ENCODE measurements at regions not wholly inside any gene's neighbourhood (a gene's known extent, or its start where the extent isn't known, plus 50 kb on each side); places are given as distances from the start of the nearest gene placed in this dataset.

DNA sequence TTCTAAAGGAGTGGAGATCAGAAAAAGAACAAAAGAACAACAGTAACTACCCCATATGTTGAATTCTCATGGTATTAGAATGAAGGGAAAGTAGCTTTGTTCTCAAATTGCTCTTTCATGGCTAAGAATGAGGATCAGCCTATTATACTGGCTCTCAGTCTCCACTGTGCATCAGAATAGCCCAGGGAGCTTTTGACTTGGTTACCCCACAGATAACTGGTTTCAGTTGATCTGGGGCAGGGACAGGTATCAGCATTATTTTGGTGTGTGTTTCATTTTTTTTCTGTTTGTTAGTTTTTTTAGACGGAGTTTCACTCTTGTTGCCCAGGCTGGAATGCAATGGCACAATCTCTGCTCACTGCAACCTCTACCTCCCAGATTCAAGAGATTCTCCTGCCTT is 311.7 kb upstream of the TLE3 start:
- Histone ChIP-seq H3K9ac (ENCODE audit: low read length in 2 of 2) (no peak overlapping the region), H3K27me3 (ENCODE audit: control insufficient read depth in 1 of 2, insufficient read depth in 2 of 2, low read length in 2 of 2) (no peaks in the 10 kb centered on the region), H3K36me3 (ENCODE audit: control insufficient read depth in 2 of 2, insufficient read depth in 2 of 2, low read length in 2 of 2) (no peaks in the 10 kb centered on the region), H3K4me1 (ENCODE audit: control insufficient read depth, insufficient read depth, low read length) (no peaks in the 10 kb centered on the region), H3K4me3 (ENCODE audit: low read length in 2 of 2) (no peak overlapping the region), H3K9me3 (ENCODE audit: control insufficient read depth in 2 of 2, low read length in 2 of 2) (peaks cover 15% of the 10 kb centered on the region in 2 donors), H3K27ac (ENCODE audit: low read length) (no peak overlapping the region)

- no peaks in the 10 kb centered on the region for H3K27me3 ChIP-seq (ENCODE audit: control insufficient read depth in 1 of 2, insufficient read depth in 2 of 2, low read length in 2 of 2)
- no peak overlapping the region for H3K4me3 ChIP-seq (ENCODE audit: low read length in 2 of 2)
- no peak overlapping the region for H3K27ac ChIP-seq (ENCODE audit: low read length)
- no peaks in the 10 kb centered on the region for H3K4me1 ChIP-seq (ENCODE audit: control insufficient read depth, insufficient read depth, low read length)
- H3K9ac ChIP-seq (ENCODE audit: low read length in 2 of 2): no peak overlapping the region
- peaks cover 15% of the 10 kb centered on the region in 2 donors for H3K9me3 ChIP-seq (ENCODE audit: control insufficient read depth in 2 of 2, low read length in 2 of 2)
- no peaks in the 10 kb centered on the region for H3K36me3 ChIP-seq (ENCODE audit: control insufficient read depth in 2 of 2, insufficient read depth in 2 of 2, low read length in 2 of 2)
These were observed 310.2 kb upstream of the TLE3 start for GRCh38 chr15:70407955-70408354.

DNA sequence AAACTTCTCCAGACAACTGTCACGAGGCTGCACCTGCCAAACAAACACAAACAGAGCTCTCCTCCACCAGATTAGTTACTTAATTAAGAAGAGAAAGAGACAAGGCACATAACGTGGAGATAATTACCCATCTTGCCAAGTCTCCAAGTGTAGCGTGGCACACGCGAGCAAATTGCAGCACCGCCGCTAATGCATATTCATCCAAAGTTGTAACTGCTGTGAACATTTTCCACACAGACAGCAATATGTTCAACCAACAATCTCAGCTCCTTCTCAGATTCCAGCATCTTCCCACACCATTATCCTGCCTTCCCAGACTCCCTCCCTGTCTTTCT is 309.6 kb upstream of the TLE3 start:
- no peak overlapping the region for H3K27ac ChIP-seq (ENCODE audit: low read length)
- no peaks in the 10 kb centered on the region for H3K4me1 ChIP-seq (ENCODE audit: control insufficient read depth, insufficient read depth, low read length)
- no peak overlapping the region for H3K4me3 ChIP-seq (ENCODE audit: low read length in 2 of 2)
- H3K27me3 ChIP-seq (ENCODE audit: control insufficient read depth in 1 of 2, insufficient read depth in 2 of 2, low read length in 2 of 2): no peaks in the 10 kb centered on the region
- H3K9ac ChIP-seq (ENCODE audit: low read length in 2 of 2): no peak overlapping the region
- H3K9me3 ChIP-seq (ENCODE audit: control insufficient read depth in 2 of 2, low read length in 2 of 2): peaks cover 15% of the 10 kb centered on the region in 2 donors
- H3K36me3 ChIP-seq (ENCODE audit: control insufficient read depth in 2 of 2, insufficient read depth in 2 of 2, low read length in 2 of 2): no peaks in the 10 kb centered on the region

DNA sequence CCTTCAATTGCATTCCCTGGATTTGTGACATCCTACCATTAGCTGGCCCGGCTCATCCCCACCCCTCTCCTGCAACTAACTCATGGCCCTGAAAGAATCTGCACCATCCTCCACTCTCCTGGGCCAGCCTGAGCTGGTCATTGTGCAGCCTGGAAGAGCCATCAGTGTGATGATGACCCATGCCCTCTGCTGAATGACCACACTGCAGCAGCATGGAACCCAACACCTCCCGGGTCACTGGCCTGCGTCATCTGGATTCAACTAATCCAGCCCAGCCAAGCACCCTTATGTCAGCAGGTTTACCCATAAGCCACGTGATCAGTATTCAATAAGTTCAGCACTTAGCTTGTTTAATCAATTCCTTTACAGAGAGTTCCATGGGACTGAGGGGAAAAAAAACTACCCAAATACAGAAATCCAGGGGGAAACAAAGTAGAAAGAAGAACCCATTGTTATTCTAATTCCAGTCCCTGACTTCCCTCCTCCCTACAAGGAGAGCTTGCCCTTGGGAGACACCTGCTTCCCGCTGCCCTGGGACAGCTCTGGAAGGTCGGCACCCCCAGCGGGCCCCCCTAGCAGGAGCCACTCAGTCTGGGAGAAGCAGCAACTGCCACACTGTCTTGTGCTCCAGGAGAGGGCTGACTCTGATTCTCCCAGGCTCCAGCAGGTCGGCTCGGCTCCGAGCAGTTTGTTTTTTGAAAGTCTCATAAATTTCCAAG is 309.1 kb upstream of the TLE3 start:
- no peak overlapping the region for H3K27ac ChIP-seq (ENCODE audit: low read length)
- no peaks in the 10 kb centered on the region for H3K27me3 ChIP-seq (ENCODE audit: control insufficient read depth in 1 of 2, insufficient read depth in 2 of 2, low read length in 2 of 2)
- H3K36me3 ChIP-seq (ENCODE audit: control insufficient read depth in 2 of 2, insufficient read depth in 2 of 2, low read length in 2 of 2): no peaks in the 10 kb centered on the region
- H3K4me1 ChIP-seq (ENCODE audit: control insufficient read depth, insufficient read depth, low read length): no peaks in the 10 kb centered on the region
- no peak overlapping the region for H3K9ac ChIP-seq (ENCODE audit: low read length in 2 of 2)
- H3K4me3 ChIP-seq (ENCODE audit: low read length in 2 of 2): no peak overlapping the region
- H3K9me3 ChIP-seq (ENCODE audit: control insufficient read depth in 2 of 2, low read length in 2 of 2): peaks cover 15% of the 10 kb centered on the region in 2 donors

DNA sequence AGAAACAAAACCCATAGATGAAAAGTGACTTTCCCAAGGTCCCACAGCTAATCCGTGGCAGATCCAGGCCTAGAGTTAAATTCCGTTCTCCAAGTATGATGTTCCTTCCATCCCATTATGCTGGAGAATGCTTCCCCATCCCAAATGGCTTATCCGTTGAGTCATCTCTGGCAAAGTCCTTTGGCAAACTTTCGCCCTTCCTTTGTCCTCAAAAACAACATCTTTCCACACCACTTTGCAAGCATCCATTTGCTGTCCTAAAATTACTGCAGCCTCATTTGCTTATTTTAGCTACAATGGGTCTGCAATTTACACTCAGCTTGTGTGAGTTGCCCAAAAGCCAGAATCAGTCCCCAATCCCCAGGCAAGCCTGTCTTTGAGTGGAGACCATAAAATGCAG is 304.0 kb upstream of the TLE3 start:
- H3K36me3 ChIP-seq (ENCODE audit: control insufficient read depth in 2 of 2, insufficient read depth in 2 of 2, low read length in 2 of 2): no peaks in the 10 kb centered on the region
- H3K27me3 ChIP-seq (ENCODE audit: control insufficient read depth in 1 of 2, insufficient read depth in 2 of 2, low read length in 2 of 2): peaks cover 3 to 5% of the 10 kb centered on the region in 2 donors
- no peak overlapping the region for H3K4me3 ChIP-seq (ENCODE audit: low read length in 2 of 2)
- no peaks in the 10 kb centered on the region for H3K4me1 ChIP-seq (ENCODE audit: control insufficient read depth, insufficient read depth, low read length)
- no peak overlapping the region for H3K27ac ChIP-seq (ENCODE audit: low read length)
- H3K9ac ChIP-seq (ENCODE audit: low read length in 2 of 2): no peak overlapping the region
- H3K9me3 ChIP-seq (ENCODE audit: control insufficient read depth in 2 of 2, low read length in 2 of 2): peaks cover 2 to 3% of the 10 kb centered on the region in 2 donors

DNA sequence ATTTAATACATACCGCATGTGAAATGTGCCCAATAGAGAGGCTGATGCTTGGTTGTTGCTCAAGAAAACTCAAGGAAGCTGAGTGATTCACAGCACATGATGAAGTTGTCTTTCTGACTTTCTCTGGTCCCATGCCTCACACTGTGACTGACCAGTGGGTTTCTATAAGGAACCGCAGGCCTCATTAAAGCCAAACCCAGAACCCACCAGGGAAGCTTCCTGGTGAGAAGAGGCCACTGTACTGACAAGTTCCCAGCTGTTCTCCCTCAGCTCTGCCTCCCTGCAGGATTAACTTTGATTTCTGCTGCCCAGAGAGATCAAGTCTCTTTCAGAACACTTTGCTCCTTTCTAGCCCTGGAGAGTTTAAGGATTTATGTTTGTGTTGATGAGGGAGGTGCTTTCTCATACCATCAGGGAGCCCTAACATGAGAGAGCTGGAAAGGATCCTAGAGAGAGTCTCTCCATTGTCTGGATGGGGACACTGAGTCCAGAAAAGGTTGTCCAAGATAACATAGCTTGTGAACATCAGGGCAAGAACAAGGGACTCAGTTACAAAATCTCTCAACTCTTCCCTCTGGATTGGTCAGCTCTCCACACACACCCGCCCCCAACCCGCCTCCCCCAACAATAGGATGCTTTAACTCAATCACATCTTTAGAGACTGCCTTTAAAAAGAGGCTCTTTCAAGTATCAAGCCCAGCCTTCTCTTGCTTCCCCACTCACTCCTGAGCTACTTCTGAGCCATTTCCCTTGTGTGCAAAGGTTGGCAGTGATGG is 303.2 kb upstream of the TLE3 start:
- Histone ChIP-seq H3K9ac (ENCODE audit: low read length in 2 of 2) (no peak overlapping the region), H3K27me3 (ENCODE audit: control insufficient read depth in 1 of 2, insufficient read depth in 2 of 2, low read length in 2 of 2) (peaks cover 4 to 10% of the 10 kb centered on the region in 2 donors), H3K4me1 (ENCODE audit: control insufficient read depth, insufficient read depth, low read length) (no peaks in the 10 kb centered on the region), H3K27ac (ENCODE audit: low read length) (no peak overlapping the region), H3K36me3 (ENCODE audit: control insufficient read depth in 2 of 2, insufficient read depth in 2 of 2, low read length in 2 of 2) (no peaks in the 10 kb centered on the region), H3K9me3 (ENCODE audit: control insufficient read depth in 2 of 2, low read length in 2 of 2) (peaks cover under 1 to 2% of the 10 kb centered on the region in 2 donors), H3K4me3 (ENCODE audit: low read length in 2 of 2) (no peak overlapping the region)

DNA sequence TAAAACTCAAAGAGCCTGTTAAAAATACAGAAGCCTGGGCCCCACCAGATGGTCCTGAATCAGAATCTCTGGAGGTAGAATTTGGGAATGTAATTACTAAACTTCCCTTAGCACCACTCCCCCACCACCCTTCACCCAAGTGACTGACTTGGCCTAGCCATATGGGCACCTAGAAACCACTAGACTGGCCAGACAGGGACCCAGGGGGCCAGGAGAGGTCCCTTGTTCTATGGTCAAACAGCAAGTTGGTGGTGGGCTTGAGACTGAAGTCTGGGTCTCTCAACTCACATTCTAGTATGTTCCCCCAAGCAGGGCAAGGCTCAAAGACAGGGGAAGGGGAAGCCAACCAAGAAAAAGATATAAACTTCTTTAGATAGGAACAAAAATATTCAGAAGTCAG is 301.5 kb upstream of the TLE3 start:
- H3K9me3 ChIP-seq (ENCODE audit: control insufficient read depth in 2 of 2, low read length in 2 of 2): no peaks in the 10 kb centered on the region
- H3K36me3 ChIP-seq (ENCODE audit: control insufficient read depth in 2 of 2, insufficient read depth in 2 of 2, low read length in 2 of 2): no peaks in the 10 kb centered on the region
- H3K9ac ChIP-seq (ENCODE audit: low read length in 2 of 2): no peak overlapping the region
- peaks cover 10 to 17% of the 10 kb centered on the region in 2 donors for H3K27me3 ChIP-seq (ENCODE audit: control insufficient read depth in 1 of 2, insufficient read depth in 2 of 2, low read length in 2 of 2)
- H3K4me1 ChIP-seq (ENCODE audit: control insufficient read depth, insufficient read depth, low read length): no peaks in the 10 kb centered on the region
- no peak overlapping the region for H3K4me3 ChIP-seq (ENCODE audit: low read length in 2 of 2)
- no peak overlapping the region for H3K27ac ChIP-seq (ENCODE audit: low read length)

- no peak overlapping the region for H3K4me3 ChIP-seq (ENCODE audit: low read length in 2 of 2)
- no peaks in the 10 kb centered on the region for H3K36me3 ChIP-seq (ENCODE audit: control insufficient read depth in 2 of 2, insufficient read depth in 2 of 2, low read length in 2 of 2)
- no peaks in the 10 kb centered on the region for H3K4me1 ChIP-seq (ENCODE audit: control insufficient read depth, insufficient read depth, low read length)
- H3K27ac ChIP-seq (ENCODE audit: low read length): no peak overlapping the region
- no peak overlapping the region for H3K9ac ChIP-seq (ENCODE audit: low read length in 2 of 2)
- H3K9me3 ChIP-seq (ENCODE audit: control insufficient read depth in 2 of 2, low read length in 2 of 2): no peaks in the 10 kb centered on the region
- peaks cover 10 to 17% of the 10 kb centered on the region in 2 donors for H3K27me3 ChIP-seq (ENCODE audit: control insufficient read depth in 1 of 2, insufficient read depth in 2 of 2, low read length in 2 of 2)
These were observed 301.0 kb upstream of the TLE3 start for GRCh38 chr15:70398694-70399093.

- Histone ChIP-seq H3K36me3 (ENCODE audit: control insufficient read depth in 2 of 2, insufficient read depth in 2 of 2, low read length in 2 of 2) (no peaks in the 10 kb centered on the region), H3K4me3 (ENCODE audit: low read length in 2 of 2) (no peak overlapping the region), H3K27me3 (ENCODE audit: control insufficient read depth in 1 of 2, insufficient read depth in 2 of 2, low read length in 2 of 2) (peaks cover 10 to 17% of the 10 kb centered on the region in 2 donors), H3K27ac (ENCODE audit: low read length) (no peak overlapping the region), H3K4me1 (ENCODE audit: control insufficient read depth, insufficient read depth, low read length) (no peaks in the 10 kb centered on the region), H3K9me3 (ENCODE audit: control insufficient read depth in 2 of 2, low read length in 2 of 2) (no peaks in the 10 kb centered on the region), H3K9ac (ENCODE audit: low read length in 2 of 2) (no peak overlapping the region)
These were observed 299.1 kb upstream of the TLE3 start for GRCh38 chr15:70396807-70397206.

DNA sequence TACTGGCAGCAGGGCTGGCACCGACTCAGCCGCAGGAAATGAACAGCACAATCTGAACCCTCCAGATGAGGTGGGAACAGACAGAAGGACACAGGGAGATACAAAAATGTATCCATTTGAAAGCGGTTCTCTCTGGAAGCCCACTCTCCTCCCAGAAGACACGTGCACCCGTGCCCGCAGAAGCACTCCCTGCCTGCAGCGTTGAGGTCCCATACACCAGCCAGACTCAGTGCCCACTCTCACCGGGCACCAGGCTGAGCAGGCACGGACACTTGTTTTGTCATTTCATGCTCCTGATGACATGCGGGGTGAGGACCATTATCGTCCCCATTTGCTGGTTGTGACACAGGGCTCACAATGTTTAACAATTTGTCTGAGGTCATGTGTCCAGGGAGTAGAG is 297.4 kb upstream of the TLE3 start:
- Histone ChIP-seq H3K27me3 (ENCODE audit: control insufficient read depth in 1 of 2, insufficient read depth in 2 of 2, low read length in 2 of 2) (peaks cover 10 to 15% of the 10 kb centered on the region in 2 donors), H3K4me3 (ENCODE audit: low read length in 2 of 2) (no peak overlapping the region), H3K36me3 (ENCODE audit: control insufficient read depth in 2 of 2, insufficient read depth in 2 of 2, low read length in 2 of 2) (no peaks in the 10 kb centered on the region), H3K9me3 (ENCODE audit: control insufficient read depth in 2 of 2, low read length in 2 of 2) (no peaks in the 10 kb centered on the region), H3K27ac (ENCODE audit: low read length) (no peak overlapping the region), H3K9ac (ENCODE audit: low read length in 2 of 2) (no peak overlapping the region), H3K4me1 (ENCODE audit: control insufficient read depth, insufficient read depth, low read length) (no peaks in the 10 kb centered on the region)

DNA sequence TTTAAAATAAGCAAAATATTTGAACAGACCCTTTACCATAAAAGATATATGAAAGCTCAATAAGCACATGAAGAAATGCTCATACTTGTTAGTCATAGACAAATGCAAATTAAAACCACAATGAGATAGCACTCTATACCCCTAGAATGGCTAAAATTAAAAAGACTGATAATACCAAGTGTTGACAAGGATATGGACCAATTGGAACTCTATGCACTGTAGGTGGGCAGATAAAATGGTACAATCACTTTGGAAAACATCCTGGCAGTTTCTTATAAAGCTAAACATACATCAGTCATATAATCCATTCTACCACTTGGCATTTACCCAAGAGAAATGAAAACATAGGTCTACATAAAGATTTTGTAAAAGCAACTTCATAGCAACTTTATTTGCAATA is 293.0 kb upstream of the TLE3 start:
- Histone ChIP-seq H3K27ac (ENCODE audit: low read length) (no peak overlapping the region), H3K9me3 (ENCODE audit: control insufficient read depth in 2 of 2, low read length in 2 of 2) (no peaks in the 10 kb centered on the region), H3K4me1 (ENCODE audit: control insufficient read depth, insufficient read depth, low read length) (no peaks in the 10 kb centered on the region), H3K9ac (ENCODE audit: low read length in 2 of 2) (no peak overlapping the region), H3K4me3 (ENCODE audit: low read length in 2 of 2) (no peak overlapping the region), H3K36me3 (ENCODE audit: control insufficient read depth in 2 of 2, insufficient read depth in 2 of 2, low read length in 2 of 2) (no peaks in the 10 kb centered on the region), H3K27me3 (ENCODE audit: control insufficient read depth in 1 of 2, insufficient read depth in 2 of 2, low read length in 2 of 2) (peaks cover 3 to 6% of the 10 kb centered on the region in 2 donors)
